ENCODE measurements at regions not wholly inside any gene's neighbourhood (a gene's known extent, or its start where the extent isn't known, plus 50 kb on each side); places are given as distances from the start of the nearest gene placed in this dataset.

DNA sequence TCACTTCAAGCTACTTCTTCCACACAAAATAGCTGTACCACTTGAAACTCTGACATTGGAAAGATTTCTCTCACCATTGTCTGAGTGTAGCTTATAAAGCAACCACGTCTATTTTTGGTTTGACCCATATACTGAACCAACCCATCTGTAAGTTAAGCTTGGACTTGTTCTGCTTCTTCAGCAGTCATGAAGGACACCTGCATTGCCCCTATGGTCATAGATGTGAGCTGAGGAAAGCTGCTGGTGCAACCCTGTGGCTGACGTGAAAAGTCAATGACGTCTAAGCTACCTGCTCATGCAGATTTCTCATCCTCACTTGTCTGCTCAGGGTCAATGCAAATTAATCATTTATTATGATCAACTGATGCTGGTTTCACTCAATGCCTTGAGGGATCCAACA is 417.4 kb downstream of the CETN3 start:
- TF ChIP-seq, protein P1, sequence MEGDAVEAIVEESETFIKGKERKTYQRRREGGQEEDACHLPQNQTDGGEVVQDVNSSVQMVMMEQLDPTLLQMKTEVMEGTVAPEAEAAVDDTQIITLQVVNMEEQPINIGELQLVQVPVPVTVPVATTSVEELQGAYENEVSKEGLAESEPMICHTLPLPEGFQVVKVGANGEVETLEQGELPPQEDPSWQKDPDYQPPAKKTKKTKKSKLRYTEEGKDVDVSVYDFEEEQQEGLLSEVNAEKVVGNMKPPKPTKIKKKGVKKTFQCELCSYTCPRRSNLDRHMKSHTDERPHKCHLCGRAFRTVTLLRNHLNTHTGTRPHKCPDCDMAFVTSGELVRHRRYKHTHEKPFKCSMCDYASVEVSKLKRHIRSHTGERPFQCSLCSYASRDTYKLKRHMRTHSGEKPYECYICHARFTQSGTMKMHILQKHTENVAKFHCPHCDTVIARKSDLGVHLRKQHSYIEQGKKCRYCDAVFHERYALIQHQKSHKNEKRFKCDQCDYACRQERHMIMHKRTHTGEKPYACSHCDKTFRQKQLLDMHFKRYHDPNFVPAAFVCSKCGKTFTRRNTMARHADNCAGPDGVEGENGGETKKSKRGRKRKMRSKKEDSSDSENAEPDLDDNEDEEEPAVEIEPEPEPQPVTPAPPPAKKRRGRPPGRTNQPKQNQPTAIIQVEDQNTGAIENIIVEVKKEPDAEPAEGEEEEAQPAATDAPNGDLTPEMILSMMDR (IDR thresholded peaks at IDR 0.05 in 8 of 11, conservative IDR thresholded peaks at IDR 0.05 in 3 of 11): no peak
- TF ChIP-seq POLR2A (IDR thresholded peaks at IDR 0.05) (no peak), POLR2AphosphoS5 (IDR thresholded peaks at IDR 0.05) (no peak)

Data from spleen (tissue), 7 donors.